ENCODE measurements at regions not wholly inside any gene's neighbourhood (a gene's known extent, or its start where the extent isn't known, plus 50 kb on each side); places are given as distances from the start of the nearest gene placed in this dataset.

- DNase-seq (ENCODE audit: low read depth, low spot score) = no peak
Measured at GRCh38 chr6:1091900-1092299, 220.0 kb upstream of the FOXQ1 start.

DNA sequence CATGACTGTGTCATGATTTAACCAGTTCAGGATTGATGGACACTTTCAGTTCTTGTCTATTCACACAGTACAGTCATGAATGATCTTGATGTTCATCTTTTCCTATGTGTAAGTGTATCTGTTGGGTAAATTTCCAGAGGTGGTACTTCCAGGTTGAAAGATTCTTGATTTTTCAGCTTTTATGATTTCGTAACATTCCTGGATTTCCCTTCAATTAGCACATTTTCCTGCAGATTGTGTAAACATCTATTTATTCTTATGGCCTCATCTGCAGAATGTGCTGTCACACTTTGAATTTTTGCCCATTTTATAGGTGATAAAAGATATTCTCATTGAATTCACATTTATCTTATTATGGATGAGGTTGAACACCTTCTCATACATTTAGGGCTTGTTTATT is 222.0 kb upstream of the FOXQ1 start:
- DNase-seq (ENCODE audit: low read depth, low spot score) = no peak

DNA sequence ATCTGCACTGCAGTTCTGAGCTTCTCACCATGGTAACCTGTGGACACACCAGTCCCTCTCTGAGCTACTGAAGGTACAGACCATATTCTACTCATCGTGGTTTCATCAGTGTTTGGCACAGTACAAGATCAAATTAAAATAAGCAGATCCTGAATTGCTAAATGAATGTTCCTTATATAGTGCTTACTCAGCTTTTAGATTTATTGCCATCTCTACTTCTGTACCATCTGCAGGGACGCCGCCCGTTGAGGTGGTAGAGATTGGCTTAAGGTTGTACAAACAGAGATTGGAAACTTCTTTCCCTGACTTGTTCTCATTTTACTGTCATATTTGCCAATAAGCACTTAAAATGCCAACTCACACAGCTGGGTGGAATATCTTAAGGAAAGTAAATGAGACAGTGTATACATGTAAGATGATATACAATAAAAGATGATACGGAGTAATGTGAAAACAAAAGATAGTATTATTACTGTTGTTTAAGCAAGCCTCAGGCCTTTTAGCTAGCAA is 223.4 kb upstream of the FOXQ1 start:
- DNase-seq (ENCODE audit: low read depth, low spot score) = no peak

DNA sequence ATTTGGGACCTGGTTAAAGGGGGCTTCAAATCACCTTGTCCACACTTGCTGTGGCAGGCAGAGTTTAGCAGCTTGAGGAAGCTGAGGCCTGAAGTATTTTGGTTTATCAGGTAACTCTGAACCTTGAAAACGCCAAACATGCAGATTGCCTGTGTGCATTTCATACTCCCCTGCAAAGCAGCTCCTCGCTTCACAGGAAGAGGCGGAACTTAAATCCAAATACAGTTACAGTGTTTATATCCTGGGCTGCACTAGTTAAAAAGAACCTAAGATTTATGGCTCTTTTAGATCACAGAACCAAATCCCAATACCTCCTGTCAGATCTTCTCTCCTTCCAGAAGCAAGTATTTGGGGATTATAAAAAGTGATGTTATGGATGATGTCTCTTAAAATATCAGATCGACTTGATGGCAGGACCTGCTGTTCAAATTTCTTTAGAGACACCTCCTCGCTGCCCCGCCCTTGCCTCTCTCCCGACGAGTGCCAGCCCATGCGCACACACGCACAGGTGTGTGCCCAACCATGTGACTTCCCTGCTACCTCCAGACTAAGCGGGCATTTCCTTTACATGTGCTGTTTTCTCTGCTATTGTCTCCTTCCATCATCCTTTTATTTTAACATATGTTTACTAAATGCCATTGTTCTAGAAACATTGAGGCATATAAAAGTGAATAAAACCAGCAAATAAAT is 224.6 kb upstream of the FOXQ1 start:
- DNase-seq (ENCODE audit: low read depth, low spot score) = no peak

DNA sequence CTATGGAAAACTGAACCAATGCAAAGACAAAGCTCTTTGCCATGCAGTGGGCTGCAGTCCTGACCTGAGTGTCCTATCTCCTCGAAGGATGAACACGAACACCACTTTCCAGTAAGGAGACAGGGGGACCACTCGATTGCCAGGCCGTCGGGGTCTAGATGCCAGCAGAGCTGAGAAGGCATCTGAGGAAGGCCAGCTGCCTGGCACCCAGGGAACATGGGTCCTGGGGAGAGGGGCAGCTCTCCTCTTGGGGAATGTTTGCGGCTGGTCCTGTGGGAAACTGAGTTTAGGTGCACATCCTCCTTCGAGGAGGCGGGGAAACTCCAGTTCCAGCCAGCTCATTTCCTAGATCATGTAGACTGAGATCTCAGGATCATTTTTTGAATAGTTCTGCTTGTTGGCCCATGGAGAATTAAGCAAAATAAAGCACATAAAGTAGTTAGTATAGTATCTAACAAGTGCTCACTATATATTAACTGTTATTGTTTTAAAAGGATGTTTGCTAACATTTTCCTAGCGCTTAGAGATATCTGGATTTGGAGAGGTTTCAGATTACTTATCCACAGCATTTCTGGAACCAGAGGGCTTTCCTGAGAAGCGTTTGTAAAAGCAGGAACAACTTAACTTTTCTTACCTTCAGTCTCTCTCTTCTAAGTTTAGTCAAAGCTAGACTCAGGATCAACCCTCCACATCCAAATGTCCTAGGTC is 225.3 kb upstream of the FOXQ1 start:
- no peak for DNase-seq (ENCODE audit: low read depth, low spot score)

DNA sequence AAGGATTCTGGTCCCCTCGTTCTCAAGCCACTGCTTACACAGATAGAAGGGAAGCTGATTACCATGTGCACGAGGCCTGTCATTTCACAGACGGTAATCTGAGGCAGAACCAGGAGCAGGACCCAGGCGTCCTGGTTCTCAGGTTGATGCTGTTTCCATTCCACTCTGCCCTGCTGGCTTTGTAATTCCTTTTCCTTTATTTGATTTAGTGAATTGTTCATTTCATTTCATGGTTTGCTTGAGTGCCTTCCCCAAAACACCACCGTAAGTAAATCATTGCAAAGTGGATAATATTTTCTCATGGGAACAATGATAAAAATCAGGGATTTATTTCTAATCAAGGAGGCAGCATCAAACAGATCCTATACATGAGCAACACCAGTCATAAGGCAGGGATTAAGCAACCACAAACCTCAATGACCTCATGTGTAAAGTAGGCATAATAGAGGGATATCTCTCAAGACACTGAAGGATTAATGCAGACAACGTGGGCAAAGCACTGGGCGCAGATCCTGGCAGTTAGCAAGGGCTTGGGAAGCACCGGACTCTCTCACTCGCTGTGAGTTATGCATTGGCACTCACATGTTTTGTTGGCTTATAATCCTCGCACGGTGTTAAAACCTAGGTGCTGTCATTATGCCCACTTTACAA is 229.5 kb upstream of the FOXQ1 start:
- no peak for DNase-seq (ENCODE audit: low read depth, low spot score)

GRCh38 chr6:1081551-1082284 is 230.2 kb upstream of the FOXQ1 start:
- DNase-seq (ENCODE audit: low read depth, low spot score) = no peak

- no peak for DNase-seq (ENCODE audit: low read depth, low spot score)
Measured at GRCh38 chr6:1080453-1081337, 231.2 kb upstream of the FOXQ1 start.

- no peak for DNase-seq (ENCODE audit: low read depth, low spot score)
Measured at GRCh38 chr6:1079525-1079924, 232.4 kb upstream of the FOXQ1 start.

DNA sequence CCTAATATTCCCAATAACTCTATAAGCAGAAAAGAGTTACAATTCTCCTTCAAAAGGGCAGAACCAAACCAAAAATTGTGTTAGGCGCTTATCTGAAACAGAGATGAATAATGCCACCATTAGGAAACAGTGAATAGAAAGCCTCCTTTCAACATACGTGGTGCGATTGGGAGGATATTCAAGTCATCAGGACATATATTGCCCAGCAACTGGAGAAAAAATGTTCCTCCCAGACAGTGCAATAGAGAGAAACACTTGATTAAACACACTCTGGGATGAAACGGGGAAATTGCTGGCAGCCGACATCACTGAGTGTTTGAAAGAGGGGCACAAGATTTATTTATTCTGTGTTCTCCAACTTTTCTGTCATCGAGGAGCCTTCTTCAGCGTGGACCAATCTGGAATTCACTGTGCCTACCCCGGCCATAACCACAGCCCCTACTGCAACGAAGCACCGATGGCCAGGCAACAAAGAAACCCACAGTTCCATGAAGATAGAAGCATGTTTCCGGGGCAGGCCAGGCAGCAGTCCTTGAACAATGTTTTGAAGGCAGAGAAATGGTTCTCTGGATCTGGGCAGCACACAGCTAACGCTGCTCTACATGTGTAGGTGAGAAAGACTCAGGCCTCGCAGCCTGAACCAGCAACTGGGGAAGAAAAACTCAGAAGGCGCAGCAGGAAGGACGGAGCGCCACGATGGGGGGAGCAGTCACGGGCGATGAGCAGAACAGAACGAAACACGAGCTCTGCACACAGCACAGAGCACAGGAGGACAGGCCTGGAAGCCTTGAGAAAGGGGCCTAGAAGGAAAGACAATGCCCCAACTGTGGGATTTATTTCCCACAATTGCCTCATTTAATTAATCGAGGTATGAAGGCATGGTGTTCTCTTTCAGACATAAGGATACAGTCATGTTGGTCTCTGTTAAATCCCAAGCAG is 234.2 kb upstream of the FOXQ1 start:
- no peak for DNase-seq (ENCODE audit: low read depth, low spot score)

GRCh38 chr6:1076531-1077459 is 235.1 kb upstream of the FOXQ1 start:
- no peak for DNase-seq (ENCODE audit: low read depth, low spot score)

GRCh38 chr6:1075880-1076279 is 236.0 kb upstream of the FOXQ1 start:
- no peak for DNase-seq (ENCODE audit: low read depth, low spot score)

GRCh38 chr6:1075444-1075843 is 236.5 kb upstream of the FOXQ1 start:
- DNase-seq (ENCODE audit: low read depth, low spot score) = no peak

DNA sequence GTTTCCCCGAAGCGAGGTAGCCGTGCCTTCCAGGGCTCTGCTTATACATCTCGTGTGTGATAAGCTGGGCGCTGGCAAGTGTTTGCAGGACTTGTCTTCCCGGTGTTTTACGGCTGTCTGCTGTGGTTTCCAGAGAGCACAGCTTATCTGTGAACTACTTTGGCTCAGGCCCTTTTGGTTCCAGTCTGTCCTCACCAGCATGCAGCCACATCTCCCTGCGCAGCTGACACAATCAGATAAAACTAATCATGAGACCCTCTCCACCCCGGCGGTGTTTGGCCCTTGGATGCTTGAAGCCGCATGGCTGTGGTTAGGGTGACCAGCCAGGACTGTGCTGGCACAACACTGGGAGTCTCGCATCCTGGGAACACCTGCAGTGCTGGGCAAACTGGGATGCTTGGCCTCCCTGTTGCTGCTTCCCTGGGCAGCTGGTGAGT is 241.8 kb upstream of the FOXQ1 start:
- DNase-seq (ENCODE audit: low read depth, low spot score) = no peak

- DNase-seq (ENCODE audit: low read depth, low spot score) = no peak
Measured at GRCh38 chr6:1068905-1069304, 243.0 kb upstream of the FOXQ1 start.

GRCh38 chr6:1068068-1068467 is 243.8 kb upstream of the FOXQ1 start:
- no peak for DNase-seq (ENCODE audit: low read depth, low spot score)

GRCh38 chr6:1067346-1067745 is 244.6 kb upstream of the FOXQ1 start:
- no peak for DNase-seq (ENCODE audit: low read depth, low spot score)

DNA sequence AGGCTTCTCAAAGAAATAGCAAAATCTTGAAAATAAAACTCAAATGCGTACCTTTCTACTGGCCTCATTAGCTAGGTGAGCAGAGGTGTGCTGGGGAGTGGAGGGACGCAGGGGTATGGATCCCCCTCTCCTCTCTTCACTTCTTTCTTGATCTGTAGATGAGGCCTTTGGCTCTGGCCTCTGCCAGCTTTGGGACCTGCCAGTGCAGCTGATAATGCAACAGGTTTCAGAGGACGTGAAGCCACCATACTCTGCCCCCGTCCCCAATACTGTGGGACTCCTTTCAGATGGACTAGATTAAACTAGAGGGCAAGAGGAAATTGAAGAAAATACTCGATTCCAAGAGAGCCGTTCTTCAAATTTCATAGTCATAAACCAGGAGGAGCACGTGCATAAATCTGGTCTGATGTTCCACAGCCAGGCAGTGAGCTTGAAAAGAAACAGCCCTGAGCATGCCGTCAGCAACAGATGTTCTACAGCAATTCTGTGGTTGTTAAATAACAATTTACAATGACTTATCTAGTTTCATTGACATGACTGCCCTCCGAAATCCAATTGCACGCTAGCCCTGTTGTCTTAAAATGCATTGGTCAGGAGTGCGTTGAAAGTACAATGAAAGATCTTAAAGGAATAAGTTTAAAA is 245.3 kb upstream of the FOXQ1 start:
- DNase-seq (ENCODE audit: low read depth, low spot score) = no peak
